Cardiac septum (tissue), 1 donor: ENCODE measurements at regions not wholly inside any gene's neighbourhood (a gene's known extent, or its start where the extent isn't known, plus 50 kb on each side); places are given as distances from the start of the nearest gene placed in this dataset.

Source experiments
- DNase-seq: peaks from one replicate; pipeline ENCODE4 v3.0.0-alpha.2; 2020; ENCODE audit warnings: low spot score
- intact Hi-C: fragments of 100-400 bp; cut with DNase I; formaldehyde crosslinking; loops from one replicate; pipeline ENCODE4 v1.14.0; 2022
- donor health status: DM: no; HTN: no; CAD: no.

- DNase-seq: no peak
- intact Hi-C loops: no loop called here
Observed at GRCh38 chr16:63372283-63372682, 1336.0 kb upstream of the CDH8 start.

- intact Hi-C loops: no loop called here
- DNase-seq: no peak
Observed at GRCh38 chr16:63365649-63366304, 1329.5 kb upstream of the CDH8 start.

GRCh38 chr16:63363738-63364137 is 1327.5 kb upstream of the CDH8 start:
- intact Hi-C loops: loop anchor here (5.0 kb wide), 1 partner anchor 689 kb away; no protein-coding TSS in a partner anchor
- DNase-seq: no peak

- intact Hi-C loops: loop anchor here (5.0 kb wide), 1 partner anchor 691 kb away; no protein-coding TSS in a partner anchor
- no peak for DNase-seq
Observed at GRCh38 chr16:63361032-63361624, 1324.9 kb upstream of the CDH8 start.

- intact Hi-C loops: no loop called here
- DNase-seq: no peak
Observed at GRCh38 chr16:63349961-63350360, 1313.7 kb upstream of the CDH8 start.

GRCh38 chr16:63346000-63346399 is 1309.8 kb upstream of the CDH8 start:
- intact Hi-C loops: no loop called here
- DNase-seq: no peak

GRCh38 chr16:63337264-63337663 is 1301.0 kb upstream of the CDH8 start:
- no peak for DNase-seq
- intact Hi-C loops: no loop called here

- intact Hi-C loops: no loop called here
- no peak for DNase-seq
Observed at GRCh38 chr16:63331111-63331510, 1294.9 kb upstream of the CDH8 start.

- no peak for DNase-seq
- intact Hi-C loops: no loop called here
Observed at GRCh38 chr16:63326736-63327339, 1290.6 kb upstream of the CDH8 start.

GRCh38 chr16:63323722-63324705 is 1287.8 kb upstream of the CDH8 start:
- intact Hi-C loops: no loop called here
- no peak for DNase-seq

GRCh38 chr16:63323055-63323454 is 1286.8 kb upstream of the CDH8 start:
- intact Hi-C loops: no loop called here

GRCh38 chr16:63315229-63315628 is 1279.0 kb upstream of the CDH8 start:
- DNase-seq: no peak
- intact Hi-C loops: no loop called here

More at GRCh38 chr16:63323055-63323454, 1286.8 kb upstream of the CDH8 start:
- no peak for DNase-seq

GRCh38 chr16:63312346-63312745 is 1276.1 kb upstream of the CDH8 start:
- intact Hi-C loops: no loop called here
- DNase-seq: no peak

GRCh38 chr16:63311313-63311712 is 1275.1 kb upstream of the CDH8 start:
- intact Hi-C loops: no loop called here
- no peak for DNase-seq

- no peak for DNase-seq
- intact Hi-C loops: no loop called here
Observed at GRCh38 chr16:63302811-63303210, 1266.6 kb upstream of the CDH8 start.

GRCh38 chr16:63301349-63301748 is 1265.1 kb upstream of the CDH8 start:
- intact Hi-C loops: no loop called here
- no peak for DNase-seq

GRCh38 chr16:63298993-63299392 is 1262.8 kb upstream of the CDH8 start:
- intact Hi-C loops: no loop called here
- no peak for DNase-seq

- no peak for DNase-seq
- intact Hi-C loops: no loop called here
Observed at GRCh38 chr16:63292036-63292435, 1255.8 kb upstream of the CDH8 start.

- intact Hi-C loops: loop anchor here (10.0 kb wide), 1 partner anchor 405 kb away; no protein-coding TSS in a partner anchor
- no peak for DNase-seq
Observed at GRCh38 chr16:63289834-63290460, 1253.7 kb upstream of the CDH8 start.
